ENCODE measurements at regions not wholly inside any gene's neighbourhood (a gene's known extent, or its start where the extent isn't known, plus 50 kb on each side); places are given as distances from the start of the nearest gene placed in this dataset.
A peak's percentile ranks its signal among the peaks of the same experiment; 100 is the strongest.

GRCh38 chr1:201685485-201685884 is 143.5 kb upstream of the IPO9 start:
- H3K27me3 ChIP-seq (replicated peaks; ENCODE audit: insufficient read depth) = no peaks in the 10 kb centered on the region
- peaks cover 3% of the 10 kb centered on the region; the same call in 1 of the 2 replicates for H3K36me3 ChIP-seq (ENCODE audit: low read depth)
- H3K9me3 ChIP-seq (ENCODE audit: low read depth) = no peaks in the 10 kb centered on the region
- no peak overlapping the region for H3K9ac ChIP-seq
- no peak for DNase-seq
- H3K4me2 ChIP-seq (ENCODE audit: unreplicated experiment) = no peak overlapping the region
- H3K79me2 ChIP-seq (ENCODE audit: insufficient read depth) = peaks cover 100% of the 10 kb centered on the region
- no peak overlapping the region for H2AFZ ChIP-seq
- no peaks in the 10 kb centered on the region for H3K9me2 ChIP-seq (ENCODE audit: insufficient read depth)
- H3K27ac ChIP-seq = no peak overlapping the region
- WGBS, 2 experiments (ENCODE audit: low coverage in 1 of 2, low lambda C conversion rate in 2 of 2, missing lambda C conversion rate in 2 of 2) = 71 to 76% methylated on average over 6 of the region's 6 CpGs
- H4K20me1 ChIP-seq (ENCODE audit: insufficient read depth) = peaks cover 27% of the 10 kb centered on the region
- in situ Hi-C loops (cut with MboI) = no loop called here
- H3K4me1 ChIP-seq (ENCODE audit: insufficient read depth) = peaks cover 11% of the 10 kb centered on the region; the same call in 1 of the 2 replicates
- TF ChIP-seq EZH2phosphoT487 (IDR thresholded peaks at IDR 0.05; ENCODE audit: insufficient read depth, low read depth) (no peak), EZH2 (IDR thresholded peaks at IDR 0.05; ENCODE audit: insufficient read depth, poor library complexity, severe bottlenecking) (no peak)
- peaks cover 38% of the 10 kb centered on the region for H3F3A ChIP-seq (ENCODE audit: insufficient read depth)
- H3K4me3 ChIP-seq = no peak overlapping the region

GRCh38 chr1:201686714-201687455 is 142.1 kb upstream of the IPO9 start:
- peaks cover 100% of the 10 kb centered on the region for H3K79me2 ChIP-seq (ENCODE audit: insufficient read depth)
- H3K9ac ChIP-seq = no peak overlapping the region
- H3K36me3 ChIP-seq (ENCODE audit: low read depth) = peaks cover 3% of the 10 kb centered on the region; the same call in 1 of the 2 replicates
- in situ Hi-C loops (cut with MboI) = no loop called here
- no peaks in the 10 kb centered on the region for H3K9me2 ChIP-seq (ENCODE audit: insufficient read depth)
- peak; percentile 30 for DNase-seq
- H3K27me3 ChIP-seq (replicated peaks; ENCODE audit: insufficient read depth) = no peaks in the 10 kb centered on the region
- H3K9me3 ChIP-seq (ENCODE audit: low read depth) = no peaks in the 10 kb centered on the region
- H3F3A ChIP-seq (ENCODE audit: insufficient read depth) = peaks cover 37% of the 10 kb centered on the region
- no peak overlapping the region for H3K27ac ChIP-seq
- peaks cover 28% of the 10 kb centered on the region for H4K20me1 ChIP-seq (ENCODE audit: insufficient read depth)
- TF ChIP-seq EZH2 (IDR thresholded peaks at IDR 0.05; ENCODE audit: insufficient read depth, poor library complexity, severe bottlenecking) = no peak
- TF ChIP-seq EZH2phosphoT487 (IDR thresholded peaks at IDR 0.05; ENCODE audit: insufficient read depth, low read depth) = no peak
- WGBS, 2 experiments (ENCODE audit: low coverage in 1 of 2, low lambda C conversion rate in 2 of 2, missing lambda C conversion rate in 2 of 2) = 75 to 81% methylated on average over 5 of the region's 5 CpGs
- H3K4me3 ChIP-seq = no peak overlapping the region
- no peak overlapping the region for H3K4me2 ChIP-seq (ENCODE audit: unreplicated experiment)
- peaks cover 11% of the 10 kb centered on the region; the same call in 1 of the 2 replicates for H3K4me1 ChIP-seq (ENCODE audit: insufficient read depth)
- no peak overlapping the region for H2AFZ ChIP-seq

- H2AFZ ChIP-seq = no peak overlapping the region
- H3K79me2 ChIP-seq (ENCODE audit: insufficient read depth) = peaks cover 100% of the 10 kb centered on the region
- no peak overlapping the region for H3K4me3 ChIP-seq
- no peaks in the 10 kb centered on the region for H3K9me2 ChIP-seq (ENCODE audit: insufficient read depth)
- in situ Hi-C loops (cut with MboI) = no loop called here
- no peak overlapping the region for H3K27ac ChIP-seq
- peaks cover 40% of the 10 kb centered on the region for H3F3A ChIP-seq (ENCODE audit: insufficient read depth)
- H3K27me3 ChIP-seq (replicated peaks; ENCODE audit: insufficient read depth) = no peaks in the 10 kb centered on the region
- WGBS, 2 experiments (ENCODE audit: low coverage in 1 of 2, low lambda C conversion rate in 2 of 2, missing lambda C conversion rate in 2 of 2) = 98 to 99% methylated on average over 9 of the region's 9 CpGs
- no peak overlapping the region for H3K4me2 ChIP-seq (ENCODE audit: unreplicated experiment)
- H4K20me1 ChIP-seq (ENCODE audit: insufficient read depth) = peaks cover 31% of the 10 kb centered on the region
- TF ChIP-seq EZH2 (IDR thresholded peaks at IDR 0.05; ENCODE audit: insufficient read depth, poor library complexity, severe bottlenecking) = no peak
- no peak for TF ChIP-seq EZH2phosphoT487 (IDR thresholded peaks at IDR 0.05; ENCODE audit: insufficient read depth, low read depth)
- DNase-seq = no peak
- H3K4me1 ChIP-seq (ENCODE audit: insufficient read depth) = peaks cover 11% of the 10 kb centered on the region
- H3K9ac ChIP-seq = no peak overlapping the region
- no peaks in the 10 kb centered on the region for H3K9me3 ChIP-seq (ENCODE audit: low read depth)
- peaks cover 3% of the 10 kb centered on the region; the same call in 1 of the 2 replicates for H3K36me3 ChIP-seq (ENCODE audit: low read depth)
Observed at GRCh38 chr1:201688514-201688913, 140.4 kb upstream of the IPO9 start.

- no peaks in the 10 kb centered on the region for H3K27me3 ChIP-seq (replicated peaks; ENCODE audit: insufficient read depth)
- peaks cover 3% of the 10 kb centered on the region; the same call in 1 of the 2 replicates for H3K36me3 ChIP-seq (ENCODE audit: low read depth)
- H2AFZ ChIP-seq = no peak overlapping the region
- TF ChIP-seq EZH2phosphoT487 (IDR thresholded peaks at IDR 0.05; ENCODE audit: insufficient read depth, low read depth) = no peak
- peaks cover 100% of the 10 kb centered on the region for H3K79me2 ChIP-seq (ENCODE audit: insufficient read depth)
- no peaks in the 10 kb centered on the region for H3K9me2 ChIP-seq (ENCODE audit: insufficient read depth)
- H3K27ac ChIP-seq = no peak overlapping the region
- peaks cover 31% of the 10 kb centered on the region for H4K20me1 ChIP-seq (ENCODE audit: insufficient read depth)
- H3K4me2 ChIP-seq (ENCODE audit: unreplicated experiment) = no peak overlapping the region
- in situ Hi-C loops (cut with MboI) = no loop called here
- no peak for DNase-seq
- H3F3A ChIP-seq (ENCODE audit: insufficient read depth) = peaks cover 48% of the 10 kb centered on the region
- no peak overlapping the region for H3K9ac ChIP-seq
- peaks cover 11% of the 10 kb centered on the region for H3K4me1 ChIP-seq (ENCODE audit: insufficient read depth)
- H3K4me3 ChIP-seq = no peak overlapping the region
- H3K9me3 ChIP-seq (ENCODE audit: low read depth) = no peaks in the 10 kb centered on the region
- 97 to 100% methylated on average over 7 to 8 of the region's 8 CpGs for WGBS, 2 experiments (ENCODE audit: low coverage in 1 of 2, low lambda C conversion rate in 2 of 2, missing lambda C conversion rate in 2 of 2)
Observed at GRCh38 chr1:201689647-201690046, 139.3 kb upstream of the IPO9 start.

Measured in GM23248 (cell line).